Activated CD4-positive, alpha-beta T cell treated with anti-CD3 and anti-CD28 coated beads, Interleukin-2, amount 50 U/mL, for 1 hour (primary cell): ENCODE measurements at regions not wholly inside any gene's neighbourhood (a gene's known extent, or its start where the extent isn't known, plus 50 kb on each side); places are given as distances from the start of the nearest gene placed in this dataset.

Source experiments
- DNase-seq: peaks from one replicate; pipeline ENCODE4 v3.0.0-alpha.2; 2020

GRCh38 chr12:3987571-3987970 lies 114.4 kb upstream of the PARP11 start:
- DNase-seq, result no peak

- DNase-seq, result no peak
Measured at GRCh38 chr12:3980504-3981272, 107.5 kb upstream of the PARP11 start.

- no peak for DNase-seq
Measured at GRCh38 chr12:3977621-3978020, 104.4 kb upstream of the PARP11 start.

- DNase-seq, result no peak
Measured at GRCh38 chr12:3976351-3976938, 103.2 kb upstream of the PARP11 start.

- no peak for DNase-seq
Measured at GRCh38 chr12:3975652-3976051, 102.5 kb upstream of the PARP11 start.

GRCh38 chr12:3974883-3975282 lies 101.7 kb upstream of the PARP11 start:
- no peak for DNase-seq

- no peak for DNase-seq
Measured at GRCh38 chr12:3973973-3974644, 100.9 kb upstream of the PARP11 start.

- DNase-seq, result no peak
Measured at GRCh38 chr12:3973269-3973884, 100.2 kb upstream of the PARP11 start.

GRCh38 chr12:3972576-3972975 lies 99.4 kb upstream of the PARP11 start:
- no peak for DNase-seq

GRCh38 chr12:3968523-3968922 lies 95.3 kb upstream of the PARP11 start:
- DNase-seq, result no peak

GRCh38 chr12:3967556-3968160 lies 94.5 kb upstream of the PARP11 start:
- DNase-seq, result no peak

- DNase-seq, result no peak
Measured at GRCh38 chr12:3966376-3966775, 93.2 kb upstream of the PARP11 start.

GRCh38 chr12:3965046-3965445 lies 91.8 kb upstream of the PARP11 start:
- DNase-seq, result no peak

GRCh38 chr12:3964439-3964838 lies 91.2 kb upstream of the PARP11 start:
- DNase-seq, result no peak

GRCh38 chr12:3962631-3963483 lies 89.7 kb upstream of the PARP11 start:
- peak; percentile 77 for DNase-seq

- DNase-seq, result no peak
Measured at GRCh38 chr12:3961591-3961990, 88.4 kb upstream of the PARP11 start.

- DNase-seq, result no peak
Measured at GRCh38 chr12:3959799-3960560, 86.8 kb upstream of the PARP11 start.

GRCh38 chr12:3958534-3958933 lies 85.3 kb upstream of the PARP11 start:
- no peak for DNase-seq

GRCh38 chr12:3951380-3952135 lies 78.4 kb upstream of the PARP11 start:
- DNase-seq, result no peak

GRCh38 chr12:3950714-3951320 lies 77.6 kb upstream of the PARP11 start:
- DNase-seq, result no peak
